Tibial nerve (tissue), 4 donors: ENCODE measurements at regions not wholly inside any gene's neighbourhood (a gene's known extent, or its start where the extent isn't known, plus 50 kb on each side); places are given as distances from the start of the nearest gene placed in this dataset.

Experiments used
- DNase-seq, 2 donors: peaks; one replicate each; pipeline ENCODE4 v3.0.0-alpha.2; 2019; ENCODE audit warnings: low spot score in 2 of 2
- H3K27ac ChIP-seq, 4 donors: fragments of 200-600 bp; sonication (generic) in 3 of 4; one replicate each; pipeline ENCODE4 v1.5.1; 2017 to 2019; ENCODE audit warnings: mild to moderate bottlenecking in 1 of 4
- H3K27me3 ChIP-seq, 2 donors: fragments of 200-600 bp; sonication (generic) in 1 of 2; one replicate each; pipeline versions ENCODE4 v1.5.1 to v1.6.0; 2017 to 2019
- H3K36me3 ChIP-seq, 3 donors: fragments of 200-600 bp; sonication (generic); one replicate each; pipeline ENCODE4 v1.5.1; 2018 to 2019
- H3K4me1 ChIP-seq, 4 donors: fragments of 200-600 bp; sonication (generic) in 3 of 4; one replicate each; pipeline ENCODE4 v1.5.1; 2017 to 2019
- H3K4me3 ChIP-seq, 4 donors: fragments of 200-600 bp; sonication (generic) in 3 of 4; one replicate each; pipeline ENCODE4 v1.5.1; 2017 to 2019; ENCODE audit warnings: mild to moderate bottlenecking in 1 of 4, moderate library complexity in 1 of 4
- H3K9me3 ChIP-seq, 4 donors: fragments of 200-600 bp; sonication (generic) in 3 of 4; one replicate each; pipeline ENCODE4 v1.5.1; 2017 to 2019
- EP300 ChIP-seq, 2 donors: sonication (generic); formaldehyde crosslinking; IDR thresholded peaks; one replicate each; pipeline ENCODE4 v1.6.1; 2017; ENCODE audit warnings: antibody characterized with exemption in 2 of 2, mild to moderate bottlenecking in 1 of 2
- POLR2A ChIP-seq, 2 donors: fragments of 450-650 bp; IDR thresholded peaks; one replicate each; pipeline ENCODE4 v1.6.1; 2017; ENCODE audit warnings: antibody characterized with exemption in 2 of 2, mild to moderate bottlenecking in 2 of 2, moderate library complexity in 2 of 2
- WGBS, 2 donors: methylation state at CpG; one replicate each; pipeline ENCODE4 v1.1.5; 2018; 5-methylcytosine and 5-hydroxymethylcytosine counted together
- TF ChIP-seq, protein P1 (sequence below), 5 experiments: fragments of 200-600 bp in 3 of 5; fragments of 450-650 bp in 2 of 5; sonication (generic) in 3 of 5; IDR thresholded peaks; one replicate each; pipeline ENCODE4 v1.5.1; 2016 to 2019; ENCODE audit warnings: antibody characterized with exemption in 5 of 5, mild to moderate bottlenecking in 3 of 5, moderate library complexity in 2 of 5

DNA sequence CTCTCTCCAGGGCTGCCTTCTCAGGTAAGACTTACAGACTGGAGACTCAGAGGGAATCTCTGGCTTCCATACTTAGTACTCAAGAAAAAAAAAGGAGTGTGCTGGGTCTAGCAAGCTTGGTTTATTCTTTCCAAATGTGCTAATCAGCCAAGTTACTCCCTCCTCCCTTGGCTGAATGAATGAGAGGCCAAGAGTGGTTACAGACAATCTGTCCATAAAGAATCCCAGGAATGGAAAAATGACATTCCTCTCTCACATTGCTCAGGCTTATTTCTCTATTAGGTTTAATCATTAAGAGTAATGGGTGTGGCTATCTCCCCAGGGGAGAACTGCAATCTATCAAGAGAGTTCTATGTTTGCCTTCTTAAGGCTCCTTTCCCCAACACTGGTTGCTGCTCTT is 547.3 kb upstream of the PLXNA2 start:
- Histone ChIP-seq H3K4me1 (no peaks in the 10 kb centered on the region), H3K27me3 (no peaks in the 10 kb centered on the region), H3K27ac (no peak overlapping the region), H3K36me3 (no peaks in the 10 kb centered on the region), H3K9me3 (no peaks in the 10 kb centered on the region), H3K4me3 (no peak overlapping the region)
- TF ChIP-seq POLR2A (IDR thresholded peaks at IDR 0.05) (no peak), EP300 (IDR thresholded peaks at IDR 0.05) (no peak)
- TF ChIP-seq, protein P1, sequence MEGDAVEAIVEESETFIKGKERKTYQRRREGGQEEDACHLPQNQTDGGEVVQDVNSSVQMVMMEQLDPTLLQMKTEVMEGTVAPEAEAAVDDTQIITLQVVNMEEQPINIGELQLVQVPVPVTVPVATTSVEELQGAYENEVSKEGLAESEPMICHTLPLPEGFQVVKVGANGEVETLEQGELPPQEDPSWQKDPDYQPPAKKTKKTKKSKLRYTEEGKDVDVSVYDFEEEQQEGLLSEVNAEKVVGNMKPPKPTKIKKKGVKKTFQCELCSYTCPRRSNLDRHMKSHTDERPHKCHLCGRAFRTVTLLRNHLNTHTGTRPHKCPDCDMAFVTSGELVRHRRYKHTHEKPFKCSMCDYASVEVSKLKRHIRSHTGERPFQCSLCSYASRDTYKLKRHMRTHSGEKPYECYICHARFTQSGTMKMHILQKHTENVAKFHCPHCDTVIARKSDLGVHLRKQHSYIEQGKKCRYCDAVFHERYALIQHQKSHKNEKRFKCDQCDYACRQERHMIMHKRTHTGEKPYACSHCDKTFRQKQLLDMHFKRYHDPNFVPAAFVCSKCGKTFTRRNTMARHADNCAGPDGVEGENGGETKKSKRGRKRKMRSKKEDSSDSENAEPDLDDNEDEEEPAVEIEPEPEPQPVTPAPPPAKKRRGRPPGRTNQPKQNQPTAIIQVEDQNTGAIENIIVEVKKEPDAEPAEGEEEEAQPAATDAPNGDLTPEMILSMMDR (IDR thresholded peaks at IDR 0.05), result no peak
- no peak for DNase-seq

DNA sequence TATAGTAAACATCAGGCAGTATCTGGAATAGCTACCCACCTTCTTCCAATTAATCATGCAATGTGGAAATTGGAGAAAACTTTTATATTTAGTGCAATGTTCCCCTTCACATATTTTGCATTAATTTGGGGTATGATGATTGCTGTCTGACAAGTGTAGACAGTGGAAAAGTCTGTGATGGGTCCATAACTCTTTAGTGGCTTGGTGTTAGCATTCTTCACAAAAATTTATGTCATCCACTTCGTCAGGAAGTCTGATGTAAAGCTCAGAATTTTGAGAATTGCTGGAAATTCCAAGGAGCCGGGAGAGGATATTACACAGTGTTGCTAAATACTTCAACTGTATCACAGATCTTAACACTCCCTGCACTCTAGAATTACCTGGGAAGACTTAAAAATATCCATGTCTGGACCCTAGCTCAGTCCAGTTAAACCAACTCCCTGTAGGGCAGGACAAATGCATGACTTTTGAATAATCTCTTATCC is 549.7 kb upstream of the PLXNA2 start:
- Histone ChIP-seq H3K27ac (no peak overlapping the region), H3K4me1 (no peaks in the 10 kb centered on the region), H3K27me3 (no peaks in the 10 kb centered on the region), H3K9me3 (no peaks in the 10 kb centered on the region), H3K36me3 (no peaks in the 10 kb centered on the region), H3K4me3 (no peak overlapping the region)
- WGBS, 2 donors, result 62 to 66% methylated on average over 2 of the region's 2 CpGs
- TF ChIP-seq POLR2A (IDR thresholded peaks at IDR 0.05) (no peak), EP300 (IDR thresholded peaks at IDR 0.05) (no peak)
- TF ChIP-seq, protein P1 (IDR thresholded peaks at IDR 0.05), result no peak
- DNase-seq, result no peak

DNA sequence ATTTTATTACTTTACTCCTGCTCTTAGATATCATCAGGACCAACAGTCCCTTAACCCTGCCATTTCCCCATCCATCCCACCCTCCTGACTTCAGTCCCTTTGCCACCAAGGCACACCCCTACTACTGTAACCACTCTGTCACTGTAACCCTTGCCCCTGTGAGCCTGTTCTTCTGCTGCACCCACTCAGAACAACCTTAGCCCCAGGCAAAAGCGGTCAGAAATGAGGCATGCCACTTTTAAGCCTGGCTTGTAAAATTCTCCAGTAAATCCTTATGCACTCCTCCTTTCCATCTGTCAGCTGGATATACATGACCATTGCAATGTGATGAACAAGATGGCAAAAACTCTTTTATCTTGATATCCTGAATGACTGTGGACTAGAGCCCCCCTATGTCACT is 555.0 kb upstream of the PLXNA2 start:
- H3K27me3 ChIP-seq, result no peaks in the 10 kb centered on the region
- WGBS, 2 donors, result 92 to 97% methylated on average over 1 of the region's 1 CpG
- DNase-seq, result no peak
- TF ChIP-seq, protein P1 (IDR thresholded peaks at IDR 0.05), result no peak
- TF ChIP-seq POLR2A (IDR thresholded peaks at IDR 0.05) (no peak), EP300 (IDR thresholded peaks at IDR 0.05) (no peak)
- no peak overlapping the region for H3K27ac ChIP-seq
- no peaks in the 10 kb centered on the region for H3K4me1 ChIP-seq
- no peaks in the 10 kb centered on the region for H3K36me3 ChIP-seq
- no peak overlapping the region for H3K4me3 ChIP-seq
- no peaks in the 10 kb centered on the region for H3K9me3 ChIP-seq

DNA sequence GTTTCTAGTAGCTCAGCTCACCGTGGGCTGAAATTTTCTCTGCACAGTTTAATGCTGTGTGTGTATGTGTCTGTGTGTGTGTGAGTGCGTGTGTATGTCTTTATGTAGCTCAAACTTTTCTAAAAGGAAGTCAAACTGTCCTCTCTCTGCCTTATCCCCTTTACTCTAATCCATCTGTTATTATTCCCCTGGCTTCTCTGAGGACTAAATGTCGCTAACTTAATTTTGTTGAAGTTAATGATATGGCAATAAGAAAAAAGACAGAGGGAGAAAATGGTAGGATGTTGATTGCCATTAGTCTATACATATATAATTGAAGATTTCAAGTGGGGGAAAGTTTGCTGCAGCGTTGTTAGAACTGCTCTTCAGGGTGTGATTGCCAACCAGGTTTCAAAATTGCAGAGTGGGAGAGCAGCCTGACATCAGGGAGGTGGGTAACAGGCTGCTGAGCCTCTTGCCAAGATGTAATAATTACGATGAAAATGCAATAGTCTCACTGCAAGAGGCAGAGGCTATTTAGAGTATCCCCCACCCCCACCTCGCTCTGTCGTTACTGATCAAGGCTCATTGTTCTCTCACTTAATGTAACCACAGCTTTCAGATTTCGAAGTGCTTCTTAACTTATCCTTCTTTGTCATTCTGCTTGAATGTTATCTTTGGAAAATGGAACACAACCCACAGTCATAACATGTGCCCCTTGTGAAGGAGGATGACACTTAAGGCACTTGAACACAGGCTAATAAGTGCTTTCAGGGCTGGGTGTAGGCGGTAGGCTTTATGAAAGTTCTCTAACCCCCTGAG is 559.0 kb upstream of the PLXNA2 start:
- no peaks in the 10 kb centered on the region for H3K36me3 ChIP-seq
- H3K27ac ChIP-seq, result no peak overlapping the region
- H3K27me3 ChIP-seq, result no peaks in the 10 kb centered on the region
- DNase-seq, result no peak
- WGBS, 2 donors, result 28 to 32% methylated on average over 9 of the region's 9 CpGs
- no peak for TF ChIP-seq EP300 (IDR thresholded peaks at IDR 0.05)
- TF ChIP-seq POLR2A (IDR thresholded peaks at IDR 0.05), result no peak
- TF ChIP-seq, protein P1 (IDR thresholded peaks at IDR 0.05), result no peak
- no peak overlapping the region for H3K4me3 ChIP-seq
- peaks cover 0 to 9% (median 0%) of the 10 kb centered on the region in 4 donors for H3K9me3 ChIP-seq
- no peaks in the 10 kb centered on the region for H3K4me1 ChIP-seq

DNA sequence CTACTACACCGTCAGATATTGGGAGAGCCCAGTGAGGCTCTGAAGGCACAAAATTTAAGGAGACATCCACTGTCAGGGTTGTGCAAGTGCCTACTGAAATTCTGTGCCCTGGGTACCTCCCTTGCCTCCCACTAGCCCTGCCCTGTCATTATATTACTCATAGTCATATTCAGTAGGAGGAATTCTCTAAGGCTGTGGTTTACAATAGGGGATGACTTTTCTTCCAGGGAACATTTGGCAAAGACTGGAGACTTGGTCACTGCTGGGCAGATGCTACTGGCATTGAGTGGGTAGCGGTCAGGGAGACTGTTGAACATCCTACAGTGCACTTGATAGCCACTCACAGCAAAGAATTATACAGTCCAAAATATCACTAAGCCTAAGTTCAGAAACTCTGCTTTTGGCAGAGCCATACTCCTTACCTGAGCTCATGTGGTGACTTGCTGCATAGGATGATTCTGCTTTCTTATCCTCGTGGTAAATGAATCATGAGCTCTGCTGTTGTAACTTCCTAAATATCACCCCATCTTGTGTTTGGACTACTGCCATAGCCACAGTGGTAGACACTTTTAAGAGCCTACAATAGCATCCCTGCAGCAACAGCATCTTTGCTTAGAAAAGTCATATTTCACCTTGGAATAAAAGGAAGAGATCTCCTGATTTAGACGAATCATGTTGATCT is 563.4 kb upstream of the PLXNA2 start:
- Histone ChIP-seq H3K36me3 (no peaks in the 10 kb centered on the region), H3K9me3 (peaks cover 0 to 9% (median 0%) of the 10 kb centered on the region in 4 donors), H3K27ac (no peak overlapping the region), H3K27me3 (no peaks in the 10 kb centered on the region), H3K4me3 (no peak overlapping the region), H3K4me1 (no peaks in the 10 kb centered on the region)
- WGBS, 2 donors, result 69 to 75% methylated on average over 4 of the region's 4 CpGs
- no peak for DNase-seq
- no peak for TF ChIP-seq EP300 (IDR thresholded peaks at IDR 0.05)
- TF ChIP-seq, protein P1 (IDR thresholded peaks at IDR 0.05), result no peak
